Jurkat, Clone E6-1 (cell line): ENCODE measurements at regions not wholly inside any gene's neighbourhood (a gene's known extent, or its start where the extent isn't known, plus 50 kb on each side); places are given as distances from the start of the nearest gene placed in this dataset.

Experiments
- DNase-seq: peaks from one replicate; pipeline ENCODE4 v3.0.0-alpha.2; 2011; ENCODE audit warnings: low read depth, low spot score
- H3K4me3 ChIP-seq: 2 replicates; pipeline ENCODE4 v1.5.1; 2011; ENCODE audit warnings: mild to moderate bottlenecking, low read length, control low read depth, moderate library complexity

DNA sequence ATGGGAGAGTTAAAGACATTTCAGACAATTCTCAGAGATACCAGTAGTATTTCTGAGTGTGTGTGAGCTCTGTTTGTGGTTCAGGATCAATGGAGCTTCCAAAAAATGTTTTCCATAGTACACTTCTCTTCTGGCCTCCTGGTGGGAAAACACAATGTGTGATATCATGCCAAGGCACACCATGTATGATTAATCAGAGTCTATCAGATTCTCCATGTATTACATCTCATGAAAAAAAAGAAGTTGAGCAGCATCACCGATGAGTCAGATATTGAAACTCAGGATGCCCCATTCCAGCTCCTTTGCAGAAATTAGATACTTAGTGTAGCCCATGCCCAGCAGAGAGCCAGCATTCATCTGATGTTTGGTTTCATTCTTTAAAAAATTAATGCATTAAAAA lies 620.3 kb upstream of the POU3F3 start:
- no peak overlapping the region for H3K4me3 ChIP-seq
- no peak for DNase-seq

- DNase-seq, result no peak
- H3K4me3 ChIP-seq, result no peak overlapping the region
Observed at GRCh38 chr2:104236491-104236890, 617.4 kb upstream of the POU3F3 start.

GRCh38 chr2:104240984-104241383 lies 612.9 kb upstream of the POU3F3 start:
- no peak for DNase-seq
- H3K4me3 ChIP-seq, result no peak overlapping the region

DNA sequence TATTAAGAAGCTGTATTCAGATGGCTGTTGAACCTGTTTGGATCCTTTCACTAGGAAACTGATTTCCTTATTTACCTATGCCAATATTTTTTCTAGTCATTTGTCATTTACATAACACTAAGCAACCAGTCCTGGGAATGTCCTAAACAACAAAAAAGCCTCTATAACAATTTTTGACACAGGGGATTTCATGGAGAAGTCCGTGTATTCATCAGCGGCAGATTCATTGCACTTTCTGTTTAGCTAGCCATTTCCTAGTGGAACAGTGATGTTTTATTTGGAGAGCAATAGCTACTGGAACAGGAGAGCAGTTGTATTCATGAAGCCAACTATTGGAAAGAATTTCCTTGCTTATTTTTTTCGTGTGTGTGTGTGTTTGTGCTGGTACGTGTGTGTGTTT lies 604.3 kb upstream of the POU3F3 start:
- no peak for DNase-seq

GRCh38 chr2:104250635-104251034 lies 603.3 kb upstream of the POU3F3 start:
- H3K4me3 ChIP-seq, result no peak overlapping the region

More for the DNA sequence above, 604.3 kb upstream of the POU3F3 start:
- no peak overlapping the region for H3K4me3 ChIP-seq

DNA sequence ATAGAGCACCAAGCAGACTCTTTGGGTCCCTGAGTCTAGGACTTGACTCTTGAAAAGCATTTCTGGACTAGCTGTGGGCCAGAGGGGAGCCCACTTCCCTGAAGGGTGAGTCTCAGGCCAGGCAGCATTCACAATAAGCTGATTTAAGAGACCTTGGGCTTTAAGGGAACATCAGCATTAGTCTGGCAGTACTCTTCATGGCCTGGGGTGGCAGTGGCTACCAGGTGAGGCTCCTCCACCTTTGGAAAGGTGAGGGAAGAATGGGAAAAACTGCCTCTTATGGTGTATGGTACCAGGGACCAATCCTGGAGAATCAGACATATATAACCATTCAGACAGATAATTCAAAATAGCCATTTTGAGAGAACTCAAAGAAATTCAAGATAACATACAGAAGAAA lies 599.9 kb upstream of the POU3F3 start:
- DNase-seq, result no peak
- no peak overlapping the region for H3K4me3 ChIP-seq

More at GRCh38 chr2:104250635-104251034, 603.3 kb upstream of the POU3F3 start:
- DNase-seq, result no peak

GRCh38 chr2:104262714-104263113 lies 591.2 kb upstream of the POU3F3 start:
- no peak overlapping the region for H3K4me3 ChIP-seq
- no peak for DNase-seq

GRCh38 chr2:104279646-104280045 lies 574.3 kb upstream of the POU3F3 start:
- no peak for DNase-seq

GRCh38 chr2:104280216-104280615 lies 573.7 kb upstream of the POU3F3 start:
- H3K4me3 ChIP-seq, result no peak overlapping the region
- no peak for DNase-seq

More at GRCh38 chr2:104279646-104280045, 574.3 kb upstream of the POU3F3 start:
- H3K4me3 ChIP-seq, result no peak overlapping the region

GRCh38 chr2:104286841-104287240 lies 567.1 kb upstream of the POU3F3 start:
- DNase-seq, result no peak
- no peak overlapping the region for H3K4me3 ChIP-seq

GRCh38 chr2:104289651-104290565 lies 564.0 kb upstream of the POU3F3 start:
- H3K4me3 ChIP-seq, result no peak overlapping the region
- DNase-seq, result no peak

DNA sequence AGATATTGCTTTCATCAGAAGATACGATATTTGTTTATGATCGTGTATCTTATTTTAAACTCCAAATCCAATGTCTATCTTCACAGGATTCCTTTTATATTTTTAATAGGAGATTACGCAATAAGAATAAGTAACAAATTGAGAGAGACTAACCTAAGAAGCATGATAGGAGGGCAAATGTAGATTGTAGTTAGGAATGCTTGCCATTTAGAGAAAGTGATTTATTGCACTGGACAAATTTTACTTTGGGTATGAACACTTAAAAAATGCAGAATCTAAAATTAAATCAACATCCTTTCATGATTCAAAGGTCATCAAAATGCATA lies 563.4 kb upstream of the POU3F3 start:
- DNase-seq, result no peak

DNA sequence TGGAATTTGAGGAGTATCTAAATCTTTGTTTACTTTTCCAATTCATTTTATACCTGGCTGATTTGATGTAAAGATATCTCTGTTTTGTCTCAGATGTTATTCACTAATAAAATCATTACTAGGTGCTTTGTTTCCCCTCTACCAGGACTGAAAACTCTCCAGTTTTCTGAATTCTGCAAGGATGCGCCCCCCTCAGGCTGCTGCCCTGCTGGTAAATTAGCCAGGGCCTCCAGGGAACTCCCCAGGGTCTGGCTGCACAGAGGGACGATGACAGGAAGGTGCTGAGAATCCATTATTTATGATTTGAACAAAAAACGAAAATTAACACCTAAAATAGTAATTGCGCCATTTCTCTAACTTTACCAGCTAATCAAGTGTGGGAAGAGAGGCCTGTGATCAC lies 541.2 kb upstream of the POU3F3 start:
- no peak for DNase-seq

More for the DNA sequence above, 563.4 kb upstream of the POU3F3 start:
- no peak overlapping the region for H3K4me3 ChIP-seq

GRCh38 chr2:104318001-104318665 lies 535.8 kb upstream of the POU3F3 start:
- DNase-seq, result peak; percentile 93
- H3K4me3 ChIP-seq, result no peak overlapping the region; the same call in 1 of the 2 replicates

More for the DNA sequence above, 541.2 kb upstream of the POU3F3 start:
- no peak overlapping the region for H3K4me3 ChIP-seq

DNA sequence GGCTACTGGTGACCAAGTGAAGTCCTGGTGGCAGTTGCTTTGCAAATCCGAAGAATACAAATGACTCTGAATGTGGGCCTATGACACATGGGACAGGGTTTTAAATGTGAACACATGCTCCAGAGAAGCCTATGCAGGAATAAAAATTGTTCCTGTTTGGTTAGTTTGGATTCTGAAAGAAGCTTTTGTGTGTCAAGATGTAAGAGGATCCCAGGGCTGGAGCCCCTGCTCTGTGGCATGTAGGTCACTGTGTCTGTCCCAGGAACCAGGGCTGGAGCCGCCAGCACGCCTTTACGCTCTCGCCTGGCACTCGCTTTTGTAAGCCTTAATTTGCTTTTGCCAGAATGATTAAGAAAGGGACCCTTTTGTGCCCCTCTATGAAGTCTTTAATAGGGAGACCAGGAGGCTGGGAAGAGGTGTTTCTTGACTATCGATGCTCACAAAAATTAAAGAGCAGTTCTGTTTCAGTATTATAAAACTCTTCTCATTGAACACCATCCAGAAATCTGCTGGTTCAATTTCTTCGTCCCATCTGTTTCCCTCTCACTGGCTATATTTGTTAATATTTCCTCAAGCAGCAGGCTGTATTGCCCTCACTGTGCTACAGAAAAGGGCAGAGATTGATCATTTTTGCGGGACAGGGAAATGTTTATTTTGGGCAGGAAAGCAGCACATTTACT lies 532.7 kb upstream of the POU3F3 start:
- H3K4me3 ChIP-seq, result no peak overlapping the region
- DNase-seq, result no peak

- H3K4me3 ChIP-seq, result no peak overlapping the region
- no peak for DNase-seq
Observed at GRCh38 chr2:104321796-104322349, 532.0 kb upstream of the POU3F3 start.

GRCh38 chr2:104332731-104333130 lies 521.2 kb upstream of the POU3F3 start:
- no peak for DNase-seq
- H3K4me3 ChIP-seq, result no peak overlapping the region

DNA sequence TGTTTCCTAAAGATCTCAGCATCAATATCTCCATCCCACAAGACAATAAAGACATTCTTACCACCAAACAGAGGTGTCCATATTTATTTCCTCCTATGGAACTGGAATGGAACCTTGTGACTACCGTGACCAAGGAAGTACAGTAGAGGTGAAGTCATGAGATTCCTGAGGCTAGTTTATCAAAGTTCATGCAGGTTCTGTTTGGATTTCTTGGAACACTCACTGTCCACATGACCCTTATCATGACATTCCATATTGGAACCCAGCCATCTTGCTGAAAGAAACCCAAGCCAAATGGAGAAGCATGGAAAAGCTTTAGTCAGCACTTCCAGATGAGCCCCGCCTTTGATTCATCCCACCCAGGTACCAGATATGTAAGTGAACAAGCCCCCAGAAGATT lies 516.0 kb upstream of the POU3F3 start:
- H3K4me3 ChIP-seq, result no peak overlapping the region
- DNase-seq, result no peak

DNA sequence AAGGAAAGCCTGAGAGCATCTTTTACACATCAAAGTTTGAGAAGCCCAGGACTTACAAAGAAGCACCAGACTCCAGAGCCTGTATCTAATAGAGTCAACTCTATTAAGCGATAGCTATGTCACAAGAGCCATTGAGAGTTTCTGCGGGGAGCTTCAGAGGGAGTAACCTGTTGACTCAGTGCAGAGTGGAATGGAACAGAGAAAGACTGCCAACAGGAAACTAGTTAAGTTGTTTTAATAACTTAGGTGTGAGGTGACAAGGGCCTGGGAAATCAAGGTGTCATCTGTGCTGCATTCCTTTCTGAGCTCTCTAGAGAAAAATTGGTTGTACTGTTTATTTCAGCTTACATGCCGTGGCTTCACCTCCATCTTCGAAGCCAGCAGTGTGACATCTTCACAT lies 513.8 kb upstream of the POU3F3 start:
- H3K4me3 ChIP-seq, result no peak overlapping the region
- DNase-seq, result no peak
